ENCODE measurements at regions not wholly inside any gene's neighbourhood (a gene's known extent, or its start where the extent isn't known, plus 50 kb on each side); places are given as distances from the start of the nearest gene placed in this dataset.

GRCh38 chr1:56072310-56072709, 507.1 kb downstream of the PLPP3 start:
- Histone ChIP-seq H2BK5ac (ENCODE audit: low read length) (no peak overlapping the region), H3K14ac (ENCODE audit: low read length) (no peak overlapping the region), H2AFZ (ENCODE audit: low read length) (no peak overlapping the region), H3K36me3 (replicated peaks in 1 of 2; ENCODE audit: control insufficient read depth in 2 of 2, insufficient read depth in 2 of 2, low read length in 2 of 2) (no peaks in the 10 kb centered on the region), H4K91ac (ENCODE audit: low read depth, low read length, poor library complexity) (no peak overlapping the region), H3K4ac (ENCODE audit: low read length) (no peak overlapping the region), H2BK15ac (ENCODE audit: low read length) (no peak overlapping the region), H3K9ac (ENCODE audit: low read depth, low read length, poor library complexity) (no peak overlapping the region), H2BK120ac (ENCODE audit: low read depth, low read length) (no peak overlapping the region), H3K18ac (ENCODE audit: low read length) (no peak overlapping the region), H4K8ac (ENCODE audit: low read depth, low read length) (no peak overlapping the region), H3K9me3 (replicated peaks in 1 of 2; ENCODE audit: control insufficient read depth in 2 of 2, insufficient read depth in 1 of 2, low read depth in 1 of 2, low read length in 2 of 2) (no peaks in the 10 kb centered on the region), H3K4me1 (ENCODE audit: control insufficient read depth in 2 of 2, insufficient read depth in 1 of 2, low read depth in 1 of 2, low read length in 2 of 2) (no peaks in the 10 kb centered on the region), H3K27ac (replicated peaks; ENCODE audit: low read length) (no peak overlapping the region), H3K79me1 (ENCODE audit: low read depth, low read length) (no peaks in the 10 kb centered on the region), H3K23ac (ENCODE audit: low read depth, low read length, poor library complexity) (no peak overlapping the region), H2BK12ac (ENCODE audit: low read length) (no peak overlapping the region), H3K4me2 (ENCODE audit: insufficient read depth, low read length, poor library complexity, severe bottlenecking) (no peak overlapping the region), H3K27me3 (ENCODE audit: control insufficient read depth in 3 of 3, insufficient read depth in 3 of 3, low read depth in 1 of 3, low read length in 3 of 3) (no peaks in the 10 kb centered on the region), H2AK5ac (ENCODE audit: low read depth, low read length) (no peak overlapping the region), H3K4me3 (ENCODE audit: low read length in 2 of 2) (no peak overlapping the region)
- no CpG with 5 or more reads among the region's 1 CpG for WGBS, 2 donors (ENCODE audit: extremely low coverage in 2 of 2, insufficient read length in 2 of 2, insufficient replicate concordance in 1 of 2)
- DNase-seq (ENCODE audit: low spot score): no peak

GRCh38 chr1:56071351-56071750, 508.0 kb downstream of the PLPP3 start:
- no peak overlapping the region for H3K14ac ChIP-seq (ENCODE audit: low read length)
- no peak overlapping the region for H3K27ac ChIP-seq (replicated peaks; ENCODE audit: low read length)
- H2BK15ac ChIP-seq (ENCODE audit: low read length): no peak overlapping the region
- H3K9me3 ChIP-seq (replicated peaks in 1 of 2; ENCODE audit: control insufficient read depth in 2 of 2, insufficient read depth in 1 of 2, low read depth in 1 of 2, low read length in 2 of 2): no peaks in the 10 kb centered on the region
- no peaks in the 10 kb centered on the region for H3K4me1 ChIP-seq (ENCODE audit: control insufficient read depth in 2 of 2, insufficient read depth in 1 of 2, low read depth in 1 of 2, low read length in 2 of 2)
- no peak overlapping the region for H3K23ac ChIP-seq (ENCODE audit: low read depth, low read length, poor library complexity)
- no peak overlapping the region for H2BK12ac ChIP-seq (ENCODE audit: low read length)
- H3K18ac ChIP-seq (ENCODE audit: low read length): no peak overlapping the region
- no peak overlapping the region for H2AK5ac ChIP-seq (ENCODE audit: low read depth, low read length)
- H4K8ac ChIP-seq (ENCODE audit: low read depth, low read length): no peak overlapping the region
- no peak overlapping the region for H2BK5ac ChIP-seq (ENCODE audit: low read length)
- no peaks in the 10 kb centered on the region for H3K27me3 ChIP-seq (ENCODE audit: control insufficient read depth in 3 of 3, insufficient read depth in 3 of 3, low read depth in 1 of 3, low read length in 3 of 3)
- no peak overlapping the region for H3K9ac ChIP-seq (ENCODE audit: low read depth, low read length, poor library complexity)
- H3K36me3 ChIP-seq (replicated peaks in 1 of 2; ENCODE audit: control insufficient read depth in 2 of 2, insufficient read depth in 2 of 2, low read length in 2 of 2): no peaks in the 10 kb centered on the region
- H3K4me3 ChIP-seq (ENCODE audit: low read length in 2 of 2): no peak overlapping the region
- no CpG with 5 or more reads among the region's 3 CpGs for WGBS, 2 donors (ENCODE audit: extremely low coverage in 2 of 2, insufficient read length in 2 of 2, insufficient replicate concordance in 1 of 2)
- no peak overlapping the region for H3K4ac ChIP-seq (ENCODE audit: low read length)
- DNase-seq (ENCODE audit: low spot score): no peak
- no peak overlapping the region for H4K91ac ChIP-seq (ENCODE audit: low read depth, low read length, poor library complexity)
- H3K79me1 ChIP-seq (ENCODE audit: low read depth, low read length): no peaks in the 10 kb centered on the region
- H2AFZ ChIP-seq (ENCODE audit: low read length): no peak overlapping the region
- no peak overlapping the region for H3K4me2 ChIP-seq (ENCODE audit: insufficient read depth, low read length, poor library complexity, severe bottlenecking)
- H2BK120ac ChIP-seq (ENCODE audit: low read depth, low read length): no peak overlapping the region

- no peak for DNase-seq (ENCODE audit: low spot score)
- H3K4me2 ChIP-seq (ENCODE audit: insufficient read depth, low read length, poor library complexity, severe bottlenecking): no peak overlapping the region
- no peak overlapping the region for H3K9ac ChIP-seq (ENCODE audit: low read depth, low read length, poor library complexity)
- H4K91ac ChIP-seq (ENCODE audit: low read depth, low read length, poor library complexity): no peak overlapping the region
- H3K14ac ChIP-seq (ENCODE audit: low read length): no peak overlapping the region
- no CpG with 5 or more reads among the region's 1 CpG for WGBS, 2 donors (ENCODE audit: extremely low coverage in 2 of 2, insufficient read length in 2 of 2, insufficient replicate concordance in 1 of 2)
- H3K36me3 ChIP-seq (replicated peaks in 1 of 2; ENCODE audit: control insufficient read depth in 2 of 2, insufficient read depth in 2 of 2, low read length in 2 of 2): no peaks in the 10 kb centered on the region
- H3K79me1 ChIP-seq (ENCODE audit: low read depth, low read length): no peaks in the 10 kb centered on the region
- H3K27ac ChIP-seq (replicated peaks; ENCODE audit: low read length): no peak overlapping the region
- no peak overlapping the region for H2BK5ac ChIP-seq (ENCODE audit: low read length)
- H3K18ac ChIP-seq (ENCODE audit: low read length): no peak overlapping the region
- no peak overlapping the region for H2BK12ac ChIP-seq (ENCODE audit: low read length)
- H3K23ac ChIP-seq (ENCODE audit: low read depth, low read length, poor library complexity): no peak overlapping the region
- H4K8ac ChIP-seq (ENCODE audit: low read depth, low read length): no peak overlapping the region
- H2BK120ac ChIP-seq (ENCODE audit: low read depth, low read length): no peak overlapping the region
- no peaks in the 10 kb centered on the region for H3K9me3 ChIP-seq (replicated peaks in 1 of 2; ENCODE audit: control insufficient read depth in 2 of 2, insufficient read depth in 1 of 2, low read depth in 1 of 2, low read length in 2 of 2)
- no peak overlapping the region for H2AK5ac ChIP-seq (ENCODE audit: low read depth, low read length)
- no peak overlapping the region for H2AFZ ChIP-seq (ENCODE audit: low read length)
- H3K4me3 ChIP-seq (ENCODE audit: low read length in 2 of 2): no peak overlapping the region
- H3K4ac ChIP-seq (ENCODE audit: low read length): no peak overlapping the region
- no peaks in the 10 kb centered on the region for H3K4me1 ChIP-seq (ENCODE audit: control insufficient read depth in 2 of 2, insufficient read depth in 1 of 2, low read depth in 1 of 2, low read length in 2 of 2)
- no peaks in the 10 kb centered on the region for H3K27me3 ChIP-seq (ENCODE audit: control insufficient read depth in 3 of 3, insufficient read depth in 3 of 3, low read depth in 1 of 3, low read length in 3 of 3)
- no peak overlapping the region for H2BK15ac ChIP-seq (ENCODE audit: low read length)
Measured at GRCh38 chr1:56070601-56071000, 508.8 kb downstream of the PLPP3 start.

- no CpG with 5 or more reads among the region's 1 CpG for WGBS, 2 donors (ENCODE audit: extremely low coverage in 2 of 2, insufficient read length in 2 of 2, insufficient replicate concordance in 1 of 2)
- Histone ChIP-seq H3K9me3 (replicated peaks in 1 of 2; ENCODE audit: control insufficient read depth in 2 of 2, insufficient read depth in 1 of 2, low read depth in 1 of 2, low read length in 2 of 2) (no peaks in the 10 kb centered on the region), H2BK120ac (ENCODE audit: low read depth, low read length) (no peak overlapping the region), H3K4ac (ENCODE audit: low read length) (no peak overlapping the region), H4K8ac (ENCODE audit: low read depth, low read length) (no peak overlapping the region), H3K79me1 (ENCODE audit: low read depth, low read length) (no peaks in the 10 kb centered on the region), H3K27me3 (ENCODE audit: control insufficient read depth in 3 of 3, insufficient read depth in 3 of 3, low read depth in 1 of 3, low read length in 3 of 3) (no peaks in the 10 kb centered on the region), H3K14ac (ENCODE audit: low read length) (no peak overlapping the region), H2BK5ac (ENCODE audit: low read length) (no peak overlapping the region), H3K18ac (ENCODE audit: low read length) (no peak overlapping the region), H3K4me2 (ENCODE audit: insufficient read depth, low read length, poor library complexity, severe bottlenecking) (no peak overlapping the region), H4K91ac (ENCODE audit: low read depth, low read length, poor library complexity) (no peak overlapping the region), H2AFZ (ENCODE audit: low read length) (no peak overlapping the region), H2AK5ac (ENCODE audit: low read depth, low read length) (no peak overlapping the region), H2BK12ac (ENCODE audit: low read length) (no peak overlapping the region), H3K36me3 (replicated peaks in 1 of 2; ENCODE audit: control insufficient read depth in 2 of 2, insufficient read depth in 2 of 2, low read length in 2 of 2) (no peaks in the 10 kb centered on the region), H2BK15ac (ENCODE audit: low read length) (no peak overlapping the region), H3K23ac (ENCODE audit: low read depth, low read length, poor library complexity) (no peak overlapping the region), H3K4me3 (ENCODE audit: low read length in 2 of 2) (no peak overlapping the region), H3K27ac (replicated peaks; ENCODE audit: low read length) (no peak overlapping the region), H3K4me1 (ENCODE audit: control insufficient read depth in 2 of 2, insufficient read depth in 1 of 2, low read depth in 1 of 2, low read length in 2 of 2) (no peaks in the 10 kb centered on the region), H3K9ac (ENCODE audit: low read depth, low read length, poor library complexity) (no peak overlapping the region)
- DNase-seq (ENCODE audit: low spot score): no peak
Measured at GRCh38 chr1:56069824-56070223, 509.5 kb downstream of the PLPP3 start.

Data from neuronal stem cell (in vitro differentiated cells).